Ovary (tissue), 3 donors: ENCODE measurements at regions not wholly inside any gene's neighbourhood (a gene's known extent, or its start where the extent isn't known, plus 50 kb on each side); places are given as distances from the start of the nearest gene placed in this dataset.

Experiments
- CTCF ChIP-seq, 3 donors: fragments of 450-650 bp in 2 of 3; fragments of 200-600 bp in 1 of 3; IDR thresholded peaks; one replicate each; pipeline versions ENCODE4 v1.5.1 to v1.8.0; 2016 to 2022; ENCODE audit warnings: antibody characterized with exemption in 3 of 3, mild to moderate bottlenecking in 1 of 3
- POLR2A ChIP-seq: fragments of 450-650 bp; IDR thresholded peaks from one replicate; pipeline ENCODE4 v1.6.1; 2017; ENCODE audit warnings: antibody characterized with exemption, mild to moderate bottlenecking, moderate library complexity
- donor health status: DM: no; HTN: no; CAD: no.

- TF ChIP-seq CTCF (IDR thresholded peaks at IDR 0.05), result no peak
- no peak for TF ChIP-seq POLR2A
Observed at GRCh38 chr20:48026981-48027592, 241.8 kb upstream of the SULF2 start.
